ENCODE measurements at regions not wholly inside any gene's neighbourhood (a gene's known extent, or its start where the extent isn't known, plus 50 kb on each side); places are given as distances from the start of the nearest gene placed in this dataset.

GRCh38 chr3:87855211-87855610, 203.6 kb downstream of the CGGBP1 start:
- no peak overlapping the region for H3K4me3 ChIP-seq (ENCODE audit: low read depth, low read length)
- no peak for TF ChIP-seq CTCF (IDR thresholded peaks at IDR 0.05; ENCODE audit: borderline replicate concordance, insufficient read depth, low read depth, low read length)

GRCh38 chr3:87848003-87848402, 210.8 kb downstream of the CGGBP1 start:
- no peak for TF ChIP-seq CTCF (IDR thresholded peaks at IDR 0.05; ENCODE audit: borderline replicate concordance, insufficient read depth, low read depth, low read length)
- no peak overlapping the region for H3K4me3 ChIP-seq (ENCODE audit: low read depth, low read length)

- TF ChIP-seq CTCF (IDR thresholded peaks at IDR 0.05; ENCODE audit: borderline replicate concordance, insufficient read depth, low read depth, low read length) = no peak
- H3K4me3 ChIP-seq (ENCODE audit: low read depth, low read length) = no peak overlapping the region
These were observed 221.7 kb downstream of the CGGBP1 start for GRCh38 chr3:87837076-87837475.

GRCh38 chr3:87836026-87836425, 222.8 kb downstream of the CGGBP1 start:
- H3K4me3 ChIP-seq (ENCODE audit: low read depth, low read length) = no peak overlapping the region
- TF ChIP-seq CTCF (IDR thresholded peaks at IDR 0.05; ENCODE audit: borderline replicate concordance, insufficient read depth, low read depth, low read length) = no peak

- TF ChIP-seq CTCF (IDR thresholded peaks at IDR 0.05; ENCODE audit: borderline replicate concordance, insufficient read depth, low read depth, low read length) = no peak
- no peak overlapping the region for H3K4me3 ChIP-seq (ENCODE audit: low read depth, low read length)
These were observed 223.6 kb downstream of the CGGBP1 start for GRCh38 chr3:87835236-87835635.

GRCh38 chr3:87834327-87834726, 224.5 kb downstream of the CGGBP1 start:
- H3K4me3 ChIP-seq (ENCODE audit: low read depth, low read length) = no peak overlapping the region
- TF ChIP-seq CTCF (IDR thresholded peaks at IDR 0.05; ENCODE audit: borderline replicate concordance, insufficient read depth, low read depth, low read length) = no peak

- no peak for TF ChIP-seq CTCF (IDR thresholded peaks at IDR 0.05; ENCODE audit: borderline replicate concordance, insufficient read depth, low read depth, low read length)
- no peak overlapping the region for H3K4me3 ChIP-seq (ENCODE audit: low read depth, low read length)
These were observed 225.8 kb downstream of the CGGBP1 start for GRCh38 chr3:87833039-87833377.

Measured in GM12875 (cell line).